SK-N-MC (cell line): ENCODE measurements at regions not wholly inside any gene's neighbourhood (a gene's known extent, or its start where the extent isn't known, plus 50 kb on each side); places are given as distances from the start of the nearest gene placed in this dataset.

Experiments used
- EZH2 ChIP-seq: fragments of 200-600 bp; sonication (generic); IDR thresholded peaks from one replicate; pipeline ENCODE4 v1.6.1; 2017; ENCODE audit warnings: antibody characterized with exemption
- POLR2AphosphoS5 ChIP-seq: IDR thresholded peaks from 2 replicates; pipeline ENCODE4 v1.6.1; 2012; ENCODE audit warnings: mild to moderate bottlenecking, low read depth, low read length, borderline replicate concordance

- TF ChIP-seq POLR2AphosphoS5 = no peak
- no peak for TF ChIP-seq EZH2
Observed at GRCh38 chr5:117207088-117207668, 632.6 kb upstream of the SEMA6A start.
